ENCODE measurements at regions not wholly inside any gene's neighbourhood (a gene's known extent, or its start where the extent isn't known, plus 50 kb on each side); places are given as distances from the start of the nearest gene placed in this dataset.

- DNase-seq: no peak
Observed at GRCh38 chr14:82390586-82390985, 856.9 kb upstream of the SEL1L start.

GRCh38 chr14:82394916-82395315 is 861.3 kb upstream of the SEL1L start:
- no peak for DNase-seq

GRCh38 chr14:82398256-82398655 is 864.6 kb upstream of the SEL1L start:
- DNase-seq: no peak

GRCh38 chr14:82403987-82404386 is 870.3 kb upstream of the SEL1L start:
- no peak for DNase-seq

GRCh38 chr14:82410064-82410463 is 876.4 kb upstream of the SEL1L start:
- DNase-seq: no peak

- DNase-seq: no peak
Observed at GRCh38 chr14:82411298-82411697, 877.6 kb upstream of the SEL1L start.

- no peak for DNase-seq
Observed at GRCh38 chr14:82412545-82412944, 878.9 kb upstream of the SEL1L start.

GRCh38 chr14:82414853-82415539 is 881.3 kb upstream of the SEL1L start:
- DNase-seq: no peak

GRCh38 chr14:82419933-82420332 is 886.3 kb upstream of the SEL1L start:
- DNase-seq: no peak

- DNase-seq: no peak
Observed at GRCh38 chr14:82420871-82421270, 887.2 kb upstream of the SEL1L start.

GRCh38 chr14:82421286-82421685 is 887.6 kb upstream of the SEL1L start:
- DNase-seq: no peak

GRCh38 chr14:82422230-82422629 is 888.6 kb upstream of the SEL1L start:
- no peak for DNase-seq

- DNase-seq: no peak
Observed at GRCh38 chr14:82425261-82425660, 891.6 kb upstream of the SEL1L start.

- DNase-seq: no peak
Observed at GRCh38 chr14:82431031-82431430, 897.4 kb upstream of the SEL1L start.

- DNase-seq: no peak
Observed at GRCh38 chr14:82432301-82433105, 898.9 kb upstream of the SEL1L start.

- no peak for DNase-seq
Observed at GRCh38 chr14:82438436-82438835, 904.8 kb upstream of the SEL1L start.

- no peak for DNase-seq
Observed at GRCh38 chr14:82441270-82441669, 907.6 kb upstream of the SEL1L start.

- no peak for DNase-seq
Observed at GRCh38 chr14:82445810-82446570, 912.3 kb upstream of the SEL1L start.

- no peak for DNase-seq
Observed at GRCh38 chr14:82447586-82447985, 913.9 kb upstream of the SEL1L start.

- DNase-seq: no peak
Observed at GRCh38 chr14:82449926-82450468, 916.3 kb upstream of the SEL1L start.

- no peak for DNase-seq
Observed at GRCh38 chr14:82451675-82452074, 918.0 kb upstream of the SEL1L start.

GRCh38 chr14:82482345-82482744 is 948.7 kb upstream of the SEL1L start:
- no peak for DNase-seq

- no peak for DNase-seq
Observed at GRCh38 chr14:82488473-82488872, 954.8 kb upstream of the SEL1L start.
